ENCODE measurements at regions not wholly inside any gene's neighbourhood (a gene's known extent, or its start where the extent isn't known, plus 50 kb on each side); places are given as distances from the start of the nearest gene placed in this dataset.

GRCh38 chrX:39518476-39519029 is 579.2 kb downstream of the BCOR start:
- DNase-seq = no peak

GRCh38 chrX:39519030-39519488 is 578.7 kb downstream of the BCOR start:
- DNase-seq = peak in 1 of 2 experiments; percentile 15

GRCh38 chrX:39519566-39520301 is 578.0 kb downstream of the BCOR start:
- no peak for DNase-seq

GRCh38 chrX:39525758-39526157 is 572.0 kb downstream of the BCOR start:
- DNase-seq = no peak

- DNase-seq = no peak
Measured at GRCh38 chrX:39527025-39527424, 570.7 kb downstream of the BCOR start.

GRCh38 chrX:39528161-39528916 is 569.4 kb downstream of the BCOR start:
- peak in 1 of 2 experiments; percentile 2 for DNase-seq

- DNase-seq = no peak
Measured at GRCh38 chrX:39532761-39533160, 565.0 kb downstream of the BCOR start.

GRCh38 chrX:39534949-39535348 is 562.8 kb downstream of the BCOR start:
- no peak for DNase-seq

GRCh38 chrX:39536211-39536610 is 561.5 kb downstream of the BCOR start:
- DNase-seq = no peak

GRCh38 chrX:39541881-39542280 is 555.9 kb downstream of the BCOR start:
- no peak for DNase-seq

- DNase-seq = no peak
Measured at GRCh38 chrX:39542316-39542715, 555.4 kb downstream of the BCOR start.

GRCh38 chrX:39550795-39551361 is 546.9 kb downstream of the BCOR start:
- DNase-seq = no peak

GRCh38 chrX:39551762-39552161 is 546.0 kb downstream of the BCOR start:
- DNase-seq = no peak

GRCh38 chrX:39555431-39555830 is 542.3 kb downstream of the BCOR start:
- DNase-seq = no peak

- DNase-seq = no peak
Measured at GRCh38 chrX:39556056-39556455, 541.7 kb downstream of the BCOR start.

- DNase-seq = no peak
Measured at GRCh38 chrX:39559229-39559628, 538.5 kb downstream of the BCOR start.

- DNase-seq = no peak
Measured at GRCh38 chrX:39560271-39560670, 537.5 kb downstream of the BCOR start.

GRCh38 chrX:39563178-39563577 is 534.6 kb downstream of the BCOR start:
- no peak for DNase-seq

GRCh38 chrX:39564751-39565150 is 533.0 kb downstream of the BCOR start:
- no peak for DNase-seq

GRCh38 chrX:39574178-39574577 is 523.6 kb downstream of the BCOR start:
- DNase-seq = no peak

GRCh38 chrX:39576041-39576872 is 521.5 kb downstream of the BCOR start:
- DNase-seq = peak; percentile 3 to 23

GRCh38 chrX:39577206-39577984 is 520.4 kb downstream of the BCOR start:
- DNase-seq = no peak

Measured in SHP77 (cell line).